H1 (cell line): ENCODE measurements at regions not wholly inside any gene's neighbourhood (a gene's known extent, or its start where the extent isn't known, plus 50 kb on each side); places are given as distances from the start of the nearest gene placed in this dataset.

Source experiments
- CTCF ChIA-PET: fragments of 300-600 bp; sonication (Branson Sonifier 250); formaldehyde crosslinking; loops from one replicate; lab custom pipeline; 2021; ENCODE audit not compliant: partially characterized antibody; lab: Charles Lee
- POLR2A ChIA-PET: fragments of 300-600 bp; sonication (Branson Sonifier 250); formaldehyde crosslinking; loops from one replicate; lab custom pipeline; 2021; ENCODE audit warnings: inconsistent platforms; ENCODE audit not compliant: partially characterized antibody; lab: Charles Lee
- DNase-seq, 2 experiments: peaks; one replicate each; pipeline versions ENCODE4 v3.0.0 to v3.0.0-alpha.2; 2010 to 2022; ENCODE audit warnings: low spot score in 2 of 2, low read depth in 1 of 2, mixed read lengths in 1 of 2
- FAIRE-seq: peaks from 2 replicates; lab custom pipeline; 2011; peaks lifted over from hg19 to GRCh38; lab: Jason Lieb, UNC
- H2AFZ ChIP-seq: 2 replicates; pipeline ENCODE4 v1.8.1; 2012; ENCODE audit warnings: low read length, inconsistent platforms
- H2AK5ac ChIP-seq: 2 replicates; pipeline ENCODE4 v1.6.1; 2013; ENCODE audit warnings: low read depth, low read length
- H2BK120ac ChIP-seq: replicated peaks from 2 replicates; pipeline ENCODE3; 2013; ENCODE audit warnings: low read depth, low read length, inconsistent platforms
- H2BK12ac ChIP-seq: 2 replicates; pipeline ENCODE4 v1.6.1; 2013; ENCODE audit warnings: low read depth, low read length
- H2BK15ac ChIP-seq: 2 replicates; pipeline ENCODE4 v1.6.1; 2013; ENCODE audit warnings: low read length
- H2BK20ac ChIP-seq: 2 replicates; pipeline ENCODE4 v1.6.1; 2013; ENCODE audit warnings: low read length
- H2BK5ac ChIP-seq: 2 replicates; pipeline ENCODE4 v1.6.1; 2013; ENCODE audit warnings: low read depth, low read length
- H3K14ac ChIP-seq: 2 replicates; pipeline ENCODE4 v1.6.1; 2013; ENCODE audit warnings: inconsistent platforms; ENCODE audit not compliant: insufficient read length
- H3K18ac ChIP-seq: 2 replicates; pipeline ENCODE4 v1.6.1; 2013; ENCODE audit warnings: low read length; ENCODE audit errors: extremely low read depth
- H3K23ac ChIP-seq: 2 replicates; pipeline ENCODE4 v1.6.1; 2013; ENCODE audit warnings: inconsistent platforms; ENCODE audit not compliant: insufficient read length
- H3K23me2 ChIP-seq: 2 replicates; pipeline ENCODE4 v1.6.1; 2013; ENCODE audit warnings: low read depth, low read length
- H3K27ac ChIP-seq: 2 replicates; pipeline ENCODE4 v1.6.1; 2011; ENCODE audit warnings: low read depth, low read length, inconsistent platforms
- H3K27me3 ChIP-seq, 4 experiments: replicated peaks in 1 of 4; 1 replicate in 1 of 4; 2 replicates in 3 of 4; pipeline versions ENCODE4 v1.6.1 to v1.8.1; 2011 to 2013; ENCODE audit warnings: low read length in 3 of 4, mild to moderate bottlenecking in 3 of 4, inconsistent platforms in 2 of 4, mixed read lengths in 2 of 4, moderate library complexity in 1 of 4; ENCODE audit not compliant: control insufficient read depth in 3 of 4, insufficient read depth in 3 of 4; ENCODE audit errors: extremely low read depth in 1 of 4
- H3K36me3 ChIP-seq, 4 experiments: 2 replicates each; pipeline versions ENCODE4 v1.6.1 to v1.8.1; 2011 to 2013; ENCODE audit warnings: mild to moderate bottlenecking in 4 of 4, low read length in 3 of 4, moderate library complexity in 2 of 4, control low read depth in 1 of 4, inconsistent platforms in 1 of 4; ENCODE audit not compliant: insufficient read depth in 4 of 4, control insufficient read depth in 2 of 4
- H3K4ac ChIP-seq: replicated peaks from 2 replicates; pipeline ENCODE3; 2013; ENCODE audit warnings: low read length, low read depth, mixed read lengths, inconsistent platforms; ENCODE audit not compliant: insufficient read length
- H3K4me1 ChIP-seq, 4 experiments: replicated peaks in 1 of 4; 1 replicate in 1 of 4; 2 replicates in 3 of 4; pipeline versions ENCODE4 v1.6.1 to v1.8.1; 2011 to 2013; ENCODE audit warnings: low read length in 3 of 4, inconsistent platforms in 2 of 4, mixed read lengths in 1 of 4; ENCODE audit not compliant: insufficient read depth in 4 of 4, control insufficient read depth in 3 of 4
- H3K4me2 ChIP-seq, 2 experiments: 2 replicates each; pipeline versions ENCODE4 v1.6.1 to v1.8.1; 2011 to 2013; ENCODE audit warnings: low read depth in 2 of 2, low read length in 2 of 2, control low read depth in 1 of 2, inconsistent platforms in 1 of 2, mild to moderate bottlenecking in 1 of 2; ENCODE audit not compliant: insufficient read depth in 1 of 2
- H3K4me3 ChIP-seq, 4 experiments: fragments of 200-600, 300-600 bp in 1 of 4; sonication (generic), shearing (Covaris generic), sonication (Bioruptor Twin) in 1 of 4; 2 replicates each; pipeline versions ENCODE4 v1.5.1 to v1.8.1; 2011 to 2016; ENCODE audit warnings: low read length in 4 of 4, low read depth in 3 of 4, control low read depth in 2 of 4, inconsistent platforms in 2 of 4, mild to moderate bottlenecking in 2 of 4, mixed read lengths in 1 of 4, moderate library complexity in 1 of 4; ENCODE audit not compliant: insufficient read depth in 2 of 4; ENCODE audit errors: extremely low read depth in 1 of 4
- H3K56ac ChIP-seq: replicated peaks from 2 replicates; pipeline ENCODE3; 2013; ENCODE audit warnings: low read depth, mild to moderate bottlenecking, mixed read lengths, low read length, inconsistent platforms; ENCODE audit not compliant: insufficient read length
- H3K79me1 ChIP-seq: 2 replicates; pipeline ENCODE4 v1.6.1; 2013; ENCODE audit warnings: low read depth, low read length, control low read depth
- H3K79me2 ChIP-seq, 2 experiments: 2 replicates each; pipeline versions ENCODE4 v1.6.1 to v1.8.1; 2012 to 2013; ENCODE audit warnings: low read length in 2 of 2, mild to moderate bottlenecking in 2 of 2, inconsistent platforms in 1 of 2; ENCODE audit not compliant: insufficient read depth in 2 of 2, control insufficient read depth in 1 of 2
- H3K9ac ChIP-seq, 4 experiments: replicated peaks in 1 of 4; 1 replicate in 1 of 4; 2 replicates in 3 of 4; pipeline versions ENCODE4 v1.6.1 to v1.8.1; 2011 to 2013; ENCODE audit warnings: low read depth in 3 of 4, low read length in 3 of 4, control low read depth in 2 of 4, mild to moderate bottlenecking in 2 of 4, moderate library complexity in 2 of 4, inconsistent platforms in 1 of 4; ENCODE audit errors: extremely low read depth in 1 of 4
- H3K9me3 ChIP-seq, 2 experiments: 2 replicates each; pipeline versions ENCODE4 v1.6.1 to v1.8.1; 2012 to 2013; ENCODE audit warnings: mild to moderate bottlenecking in 2 of 2, moderate library complexity in 2 of 2, control low read depth in 1 of 2, inconsistent platforms in 1 of 2, low read depth in 1 of 2, low read length in 1 of 2, mixed read lengths in 1 of 2; ENCODE audit not compliant: insufficient read depth in 2 of 2
- H4K20me1 ChIP-seq, 2 experiments: replicated peaks in 1 of 2; 2 replicates each; pipeline versions ENCODE3 to v1.8.1; 2011 to 2013; ENCODE audit warnings: inconsistent platforms in 2 of 2, low read length in 2 of 2, mild to moderate bottlenecking in 1 of 2; ENCODE audit not compliant: insufficient read depth in 2 of 2, control insufficient read depth in 1 of 2
- H4K5ac ChIP-seq: 2 replicates; pipeline ENCODE4 v1.6.1; 2013; ENCODE audit warnings: low read length, low read depth, mixed read lengths, inconsistent platforms; ENCODE audit not compliant: insufficient read length
- H4K8ac ChIP-seq: 2 replicates; pipeline ENCODE4 v1.8.0; 2013; ENCODE audit warnings: mild to moderate bottlenecking, moderate library complexity, low read length, inconsistent platforms; ENCODE audit not compliant: insufficient read depth; ENCODE audit errors: extremely low read depth
- H4K91ac ChIP-seq: replicated peaks from 2 replicates; pipeline ENCODE3; 2013; ENCODE audit warnings: low read length, mixed read lengths, inconsistent platforms; ENCODE audit not compliant: insufficient read length
- BCL11A ChIP-seq, 2 experiments: IDR thresholded peaks; one replicate each; pipeline ENCODE4 v1.6.1; 2011; ENCODE audit warnings: low read depth in 2 of 2, low read length in 2 of 2, mild to moderate bottlenecking in 2 of 2
- EZH2 ChIP-seq: fragments of 200-600 bp; sonication (generic); IDR thresholded peaks from 2 replicates; pipeline ENCODE4 v1.7.1; 2012; ENCODE audit warnings: low read depth, mild to moderate bottlenecking, moderate library complexity, low read length, inconsistent platforms; ENCODE audit not compliant: severe bottlenecking
- FOSL1 ChIP-seq: IDR thresholded peaks from 2 replicates; pipeline ENCODE4 v1.6.1; 2011; ENCODE audit warnings: mild to moderate bottlenecking, low read depth, low read length, moderate library complexity; ENCODE audit not compliant: insufficient read depth
- NANOG ChIP-seq: IDR thresholded peaks from 2 replicates; pipeline ENCODE4 v1.6.1; 2011; ENCODE audit warnings: low read length, low read depth, mild to moderate bottlenecking, inconsistent platforms; ENCODE audit not compliant: insufficient read depth, poor library complexity, severe bottlenecking
- RXRA ChIP-seq: IDR thresholded peaks from 2 replicates; pipeline ENCODE4 v1.6.1; 2011; ENCODE audit warnings: low read depth, mild to moderate bottlenecking, low read length, moderate library complexity; ENCODE audit not compliant: insufficient read depth
- SUZ12 ChIP-seq: fragments of 200-600 bp; sonication (generic); IDR thresholded peaks from 2 replicates; pipeline ENCODE4 v1.6.1; 2012; ENCODE audit warnings: mild to moderate bottlenecking, inconsistent platforms, low read length, moderate library complexity, mixed read lengths
- WGBS, 2 experiments: shearing (Covaris generic) in 1 of 2; methylation state at CpG; one replicate each; pipeline versions ENCODE4 v1.1.6 to v1.1.7; 2013 to 2015; ENCODE audit warnings: low lambda C conversion rate in 2 of 2, mixed read lengths in 2 of 2, inconsistent platforms in 1 of 2, low coverage in 1 of 2, missing lambda C conversion rate in 1 of 2; ENCODE audit not compliant: insufficient replicate concordance in 2 of 2, insufficient coverage in 1 of 2, insufficient read length in 1 of 2; ENCODE audit errors: extremely low coverage in 1 of 2, missing lambda C conversion rate in 1 of 2; 5-methylcytosine and 5-hydroxymethylcytosine counted together
- TF ChIP-seq, protein P1 (sequence below): IDR thresholded peaks from 2 replicates; pipeline ENCODE4 v1.6.1; 2012; ENCODE audit warnings: low read length, inconsistent platforms
- TF ChIP-seq, protein P2 (sequence below), 3 experiments: IDR thresholded peaks; 1 replicate in 2 of 3; 2 replicates in 1 of 3; pipeline versions ENCODE4 v1.5.1 to v1.6.1; 2011; ENCODE audit warnings: low read length in 3 of 3, mild to moderate bottlenecking in 3 of 3, inconsistent platforms in 2 of 3, low read depth in 1 of 3, moderate library complexity in 1 of 3; ENCODE audit not compliant: insufficient read depth in 1 of 3; ENCODE audit errors: control extremely low read depth in 1 of 3

DNA sequence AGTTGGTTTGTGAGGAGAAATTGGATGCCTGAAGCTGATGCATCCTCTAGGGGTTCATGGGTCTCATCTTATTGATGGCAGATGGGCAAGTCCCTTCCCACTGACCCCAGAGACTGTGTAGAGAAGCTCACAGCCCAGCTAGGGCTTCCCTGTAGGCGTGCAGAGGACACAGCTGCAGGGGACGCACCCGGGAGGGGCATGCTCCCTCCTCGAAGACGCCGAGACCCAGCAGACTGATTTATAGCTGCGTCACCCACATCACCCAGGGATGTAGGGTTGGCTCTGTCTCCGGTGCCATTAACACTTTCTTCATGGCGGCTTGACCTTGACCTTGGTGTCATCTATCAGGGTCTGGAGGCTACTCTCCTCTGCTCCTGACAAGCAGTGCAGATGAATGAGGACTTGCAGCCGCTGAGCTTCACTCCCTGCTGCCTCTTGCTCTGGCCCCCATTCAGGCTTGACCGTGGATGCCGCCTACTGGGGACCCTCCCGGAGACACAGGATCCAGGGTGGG lies 549.7 kb downstream of the TCERG1L start:
- POLR2A ChIA-PET = no interaction called here
- Histone ChIP-seq H4K8ac (no peak overlapping the region; the same call in 1 of the 2 replicates), H3K23ac (no peak overlapping the region), H3K4me1 (no peaks in the 10 kb centered on the region), H3K14ac (no peak overlapping the region), H3K36me3 (no peaks in the 10 kb centered on the region), H3K79me1 (no peaks in the 10 kb centered on the region), H3K27ac (no peak overlapping the region), H2AK5ac (no peak overlapping the region), H3K4me3 (no peak overlapping the region), H3K9me3 (peaks cover 5 to 8% of the 10 kb centered on the region in 2 experiments), H2BK120ac (no peak overlapping the region), H4K91ac (no peak overlapping the region), H3K23me2 (peaks cover 2% of the 10 kb centered on the region; the same call in 1 of the 2 replicates), H2AFZ (no peak overlapping the region), H2BK5ac (no peak overlapping the region), H3K79me2 (no peaks in the 10 kb centered on the region), H3K4ac (no peak overlapping the region), H3K56ac (no peak overlapping the region), H4K5ac (no peak overlapping the region), H2BK12ac (no peak overlapping the region), H2BK20ac (no peak overlapping the region), H4K20me1 (no peaks in the 10 kb centered on the region), H3K9ac (0 out of 7 replicates have a peak overlapping the region, but pooled peaks of 1 of the 4 experiments have one; percentile 11), H2BK15ac (no peak overlapping the region), H3K27me3 (no peaks in the 10 kb centered on the region), H3K18ac (no peak overlapping the region), H3K4me2 (no peak overlapping the region)
- CTCF ChIA-PET = interaction anchor here (0.6 to 2.0 kb wide), 4 partner anchors 13 to 793 kb away, joined by 3 to 5 read pairs (median 4); no protein-coding TSS in a partner anchor
- WGBS, 2 experiments = 99% methylated on average over 13 of the region's 13 CpGs; no CpG with 5 or more reads in 1 of the 2 experiments
- DNase-seq (no peak), FAIRE-seq (no peak)
- no peak for TF ChIP-seq BCL11A (IDR thresholded peaks at IDR 0.05; ENCODE audit: low read depth in 2 of 2, low read length in 2 of 2)
- no peak for TF ChIP-seq NANOG
- no peak for TF ChIP-seq RXRA
- TF ChIP-seq FOSL1 = no peak
- TF ChIP-seq EZH2 = no peak
- TF ChIP-seq, protein P1, sequence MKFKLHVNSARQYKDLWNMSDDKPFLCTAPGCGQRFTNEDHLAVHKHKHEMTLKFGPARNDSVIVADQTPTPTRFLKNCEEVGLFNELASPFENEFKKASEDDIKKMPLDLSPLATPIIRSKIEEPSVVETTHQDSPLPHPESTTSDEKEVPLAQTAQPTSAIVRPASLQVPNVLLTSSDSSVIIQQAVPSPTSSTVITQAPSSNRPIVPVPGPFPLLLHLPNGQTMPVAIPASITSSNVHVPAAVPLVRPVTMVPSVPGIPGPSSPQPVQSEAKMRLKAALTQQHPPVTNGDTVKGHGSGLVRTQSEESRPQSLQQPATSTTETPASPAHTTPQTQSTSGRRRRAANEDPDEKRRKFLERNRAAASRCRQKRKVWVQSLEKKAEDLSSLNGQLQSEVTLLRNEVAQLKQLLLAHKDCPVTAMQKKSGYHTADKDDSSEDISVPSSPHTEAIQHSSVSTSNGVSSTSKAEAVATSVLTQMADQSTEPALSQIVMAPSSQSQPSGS = no peak
- TF ChIP-seq SUZ12 = no peak
- TF ChIP-seq, protein P2, sequence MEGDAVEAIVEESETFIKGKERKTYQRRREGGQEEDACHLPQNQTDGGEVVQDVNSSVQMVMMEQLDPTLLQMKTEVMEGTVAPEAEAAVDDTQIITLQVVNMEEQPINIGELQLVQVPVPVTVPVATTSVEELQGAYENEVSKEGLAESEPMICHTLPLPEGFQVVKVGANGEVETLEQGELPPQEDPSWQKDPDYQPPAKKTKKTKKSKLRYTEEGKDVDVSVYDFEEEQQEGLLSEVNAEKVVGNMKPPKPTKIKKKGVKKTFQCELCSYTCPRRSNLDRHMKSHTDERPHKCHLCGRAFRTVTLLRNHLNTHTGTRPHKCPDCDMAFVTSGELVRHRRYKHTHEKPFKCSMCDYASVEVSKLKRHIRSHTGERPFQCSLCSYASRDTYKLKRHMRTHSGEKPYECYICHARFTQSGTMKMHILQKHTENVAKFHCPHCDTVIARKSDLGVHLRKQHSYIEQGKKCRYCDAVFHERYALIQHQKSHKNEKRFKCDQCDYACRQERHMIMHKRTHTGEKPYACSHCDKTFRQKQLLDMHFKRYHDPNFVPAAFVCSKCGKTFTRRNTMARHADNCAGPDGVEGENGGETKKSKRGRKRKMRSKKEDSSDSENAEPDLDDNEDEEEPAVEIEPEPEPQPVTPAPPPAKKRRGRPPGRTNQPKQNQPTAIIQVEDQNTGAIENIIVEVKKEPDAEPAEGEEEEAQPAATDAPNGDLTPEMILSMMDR (IDR thresholded peaks at IDR 0.05; ENCODE audit: control extremely low read depth in 1 of 3, insufficient read depth in 1 of 3, low read depth in 1 of 3, low read length in 3 of 3) = no peak
